ENCODE measurements at regions not wholly inside any gene's neighbourhood (a gene's known extent, or its start where the extent isn't known, plus 50 kb on each side); places are given as distances from the start of the nearest gene placed in this dataset.

DNA sequence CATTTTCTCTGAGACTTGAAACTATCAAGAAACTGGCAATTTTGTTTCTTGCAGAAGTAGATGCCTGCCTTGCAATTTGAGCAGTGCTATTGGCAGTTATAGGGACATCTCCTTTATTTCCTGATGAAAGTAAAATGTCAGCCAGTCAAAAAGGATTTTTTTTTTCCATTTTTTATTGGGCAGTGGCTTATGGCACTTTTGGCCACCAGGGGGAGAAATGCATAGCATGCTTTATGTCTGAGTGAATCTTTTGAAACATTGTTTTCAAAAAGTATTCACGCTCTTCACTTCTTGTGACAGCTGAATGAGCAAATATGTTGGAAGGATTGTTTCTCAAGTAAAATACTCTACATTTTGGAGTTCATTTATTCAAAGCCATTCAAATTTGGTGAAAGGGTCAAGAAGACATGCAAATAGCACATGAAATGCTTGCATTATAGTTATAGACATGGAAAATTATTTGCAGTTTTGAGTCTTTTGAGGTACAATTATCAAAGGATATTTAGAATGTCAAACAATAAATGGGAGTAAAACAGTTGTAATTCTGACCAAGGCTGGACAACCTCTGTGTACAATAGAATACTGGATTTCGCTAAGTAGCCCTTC lies 491.0 kb downstream of the CDH2 start:
- DNase-seq = peak; percentile 27

DNA sequence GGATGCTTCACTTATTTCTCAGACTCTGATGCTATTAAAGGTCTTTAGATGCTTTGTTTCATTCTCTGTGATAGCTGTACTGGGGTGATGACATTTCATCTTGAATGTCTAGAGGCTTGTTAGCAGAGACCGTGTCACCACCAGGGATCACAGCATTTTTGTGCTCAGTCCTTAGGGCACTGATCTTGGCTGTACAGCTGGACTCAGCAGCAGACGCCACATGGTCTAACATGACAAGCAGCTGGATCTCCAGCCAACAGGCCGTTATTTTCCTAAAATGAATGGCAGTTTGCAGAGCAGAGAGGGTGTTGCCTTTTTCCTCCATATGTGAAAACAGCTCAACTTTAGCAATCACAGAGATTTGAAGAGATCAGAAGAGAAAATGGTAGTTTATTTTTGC lies 491.8 kb downstream of the CDH2 start:
- no peak for DNase-seq

DNA sequence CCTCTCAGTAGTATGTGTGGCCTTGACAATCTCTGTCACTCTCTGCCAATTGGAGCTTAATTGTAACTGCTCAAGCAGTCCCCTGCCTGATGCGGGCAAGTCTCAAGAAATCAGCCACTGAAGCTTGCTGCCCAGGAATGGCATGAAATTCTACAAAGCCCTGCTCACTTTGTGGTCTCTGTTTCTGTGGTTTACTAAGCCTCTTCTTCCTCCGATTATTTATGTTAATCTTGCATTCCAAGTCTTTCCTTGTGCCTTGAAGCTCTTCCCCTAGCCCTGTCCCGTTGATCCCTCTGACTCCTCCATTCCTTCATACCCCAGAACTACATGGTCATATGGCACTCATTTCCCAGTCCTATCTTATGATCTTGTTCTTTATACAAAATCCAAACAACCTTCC lies 489.3 kb upstream of the CHST9 start:
- no peak for DNase-seq

DNA sequence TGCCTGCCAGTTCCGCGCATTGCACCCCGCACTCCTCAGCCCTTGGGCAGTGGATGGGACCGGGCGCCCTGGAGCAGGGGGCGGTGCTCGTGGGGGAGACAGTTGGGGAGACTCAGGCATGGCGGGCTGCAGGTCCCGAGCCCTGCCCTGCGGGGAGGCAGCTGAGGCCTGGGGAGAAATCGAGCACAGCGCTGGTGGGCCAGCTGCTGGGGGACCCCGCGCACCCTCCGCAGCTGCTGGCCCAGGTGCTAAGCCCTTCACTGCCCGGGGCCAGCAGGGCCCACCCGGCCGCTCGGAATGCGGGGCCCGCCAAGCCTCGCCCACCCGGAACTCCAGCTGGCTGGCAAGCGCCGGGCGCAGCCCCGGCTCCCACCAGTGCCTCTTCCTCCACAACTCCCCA lies 488.8 kb upstream of the CHST9 start:
- no peak for DNase-seq

DNA sequence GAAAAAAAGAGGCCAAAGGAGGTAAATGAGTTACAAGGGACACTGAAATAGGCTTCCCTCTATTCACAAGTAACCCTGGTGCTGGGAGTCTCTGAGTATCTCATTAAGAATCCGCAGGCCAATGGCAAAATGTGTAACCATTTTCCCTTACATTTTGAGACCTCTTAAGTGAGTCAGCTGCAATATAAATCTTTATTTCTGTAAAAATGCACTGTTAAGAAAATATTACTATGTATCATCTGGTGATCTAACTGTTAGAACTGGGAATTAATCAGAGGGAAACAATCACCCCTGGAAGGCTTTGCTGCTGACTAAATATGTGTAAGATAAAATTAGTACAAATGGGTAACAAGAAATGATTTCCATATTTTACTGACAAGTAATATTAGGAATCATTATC lies 483.1 kb upstream of the CHST9 start:
- DNase-seq = no peak

DNA sequence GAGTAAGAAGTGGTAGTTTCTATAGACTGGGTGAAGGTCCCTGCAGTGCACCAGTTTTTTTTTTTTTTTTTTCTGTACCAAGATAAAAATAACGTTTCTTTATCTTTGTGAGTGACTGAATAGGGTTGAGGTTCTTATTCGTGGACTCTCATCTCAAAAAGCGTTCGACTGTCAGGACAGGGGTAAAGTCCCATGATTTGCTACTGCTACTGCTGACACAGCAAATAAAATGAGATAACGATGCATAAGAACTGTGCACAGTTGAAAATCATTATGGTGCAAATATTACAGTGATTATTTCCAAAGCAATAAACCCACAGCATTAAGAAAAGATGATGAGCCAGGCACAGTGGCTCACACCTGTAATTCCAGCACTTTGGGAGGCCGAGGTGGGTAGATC lies 482.0 kb upstream of the CHST9 start:
- no peak for DNase-seq

DNA sequence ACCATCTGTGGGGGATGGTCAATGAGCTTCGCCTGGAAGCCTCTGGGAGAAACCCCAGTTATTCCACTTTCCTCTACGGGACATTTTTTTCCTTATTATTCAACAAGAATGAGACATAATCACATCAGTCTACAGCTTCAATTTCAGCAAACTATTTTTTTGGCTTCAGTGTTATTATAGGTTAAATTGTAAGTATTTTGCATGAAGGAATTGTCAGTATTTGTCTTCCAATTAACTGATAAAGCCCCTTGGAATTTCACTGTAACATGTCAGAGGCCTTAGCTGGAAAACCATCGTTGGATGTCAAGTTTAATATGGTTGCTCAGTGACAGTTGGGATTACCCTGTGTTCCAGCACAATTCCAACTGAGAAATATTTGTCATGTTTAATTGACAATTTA lies 480.9 kb upstream of the CHST9 start:
- no peak for DNase-seq

DNA sequence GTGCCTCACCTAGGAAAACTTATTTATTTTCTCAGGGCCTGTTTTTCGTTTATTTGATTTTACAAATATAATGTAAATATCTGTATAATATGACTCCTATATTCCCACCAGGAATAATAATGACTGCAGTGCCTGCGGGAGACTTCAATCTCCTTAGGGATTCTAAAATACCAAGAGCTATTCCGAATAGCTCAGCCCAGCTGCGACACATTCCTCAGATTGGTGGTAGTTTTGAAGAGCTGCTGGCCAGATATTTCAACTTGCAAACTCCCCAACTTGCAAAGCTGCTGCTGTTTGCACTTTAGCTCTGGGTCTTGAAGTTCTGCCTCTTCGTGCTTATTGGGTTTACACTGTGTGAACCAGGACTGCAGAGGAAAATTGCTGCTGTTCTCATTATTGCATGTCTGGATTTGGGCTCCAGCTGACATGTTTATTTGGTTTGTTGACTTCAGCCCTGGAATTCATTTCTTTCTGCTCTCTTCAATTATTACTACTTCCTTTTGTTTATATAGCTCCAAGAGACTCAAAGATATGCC lies 480.2 kb upstream of the CHST9 start:
- DNase-seq = no peak

DNA sequence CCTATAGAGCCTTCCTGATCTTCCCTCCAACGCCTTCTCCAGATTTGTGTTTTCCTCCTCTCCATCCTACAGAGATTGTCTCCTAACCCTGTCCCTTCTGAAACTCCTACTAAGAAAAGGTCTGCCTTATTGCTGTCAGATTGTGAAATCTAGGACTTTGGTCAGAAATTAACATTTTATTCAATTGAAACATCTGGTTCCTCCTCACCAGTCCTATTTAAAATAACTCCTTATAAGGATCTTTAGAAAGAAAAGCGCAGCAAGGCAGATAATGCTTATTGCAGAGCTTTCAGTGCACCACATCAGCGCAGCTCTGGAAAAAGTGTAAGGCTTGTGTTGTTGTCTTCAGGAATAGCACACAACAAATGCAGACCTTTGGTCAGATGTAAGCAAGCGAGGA lies 477.8 kb upstream of the CHST9 start:
- DNase-seq = no peak

DNA sequence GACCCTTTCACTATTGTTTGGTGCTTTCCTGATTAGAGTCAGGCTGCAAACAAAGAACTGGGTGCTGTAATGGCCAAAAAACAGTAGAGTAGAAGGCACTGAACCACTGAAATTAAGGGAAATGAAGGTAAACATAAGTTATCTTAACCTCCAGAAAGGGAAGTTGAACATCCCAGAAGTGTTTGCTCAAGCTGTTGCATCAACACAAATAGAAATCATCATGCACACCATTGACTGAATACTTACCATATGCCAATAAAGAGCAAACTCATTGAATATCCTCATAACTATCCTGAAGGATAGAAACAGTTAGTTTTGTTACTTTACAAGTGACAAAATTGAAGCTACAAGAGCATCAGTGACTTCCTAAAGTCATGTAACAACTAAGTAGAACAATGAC lies 477.4 kb upstream of the CHST9 start:
- no peak for DNase-seq

DNA sequence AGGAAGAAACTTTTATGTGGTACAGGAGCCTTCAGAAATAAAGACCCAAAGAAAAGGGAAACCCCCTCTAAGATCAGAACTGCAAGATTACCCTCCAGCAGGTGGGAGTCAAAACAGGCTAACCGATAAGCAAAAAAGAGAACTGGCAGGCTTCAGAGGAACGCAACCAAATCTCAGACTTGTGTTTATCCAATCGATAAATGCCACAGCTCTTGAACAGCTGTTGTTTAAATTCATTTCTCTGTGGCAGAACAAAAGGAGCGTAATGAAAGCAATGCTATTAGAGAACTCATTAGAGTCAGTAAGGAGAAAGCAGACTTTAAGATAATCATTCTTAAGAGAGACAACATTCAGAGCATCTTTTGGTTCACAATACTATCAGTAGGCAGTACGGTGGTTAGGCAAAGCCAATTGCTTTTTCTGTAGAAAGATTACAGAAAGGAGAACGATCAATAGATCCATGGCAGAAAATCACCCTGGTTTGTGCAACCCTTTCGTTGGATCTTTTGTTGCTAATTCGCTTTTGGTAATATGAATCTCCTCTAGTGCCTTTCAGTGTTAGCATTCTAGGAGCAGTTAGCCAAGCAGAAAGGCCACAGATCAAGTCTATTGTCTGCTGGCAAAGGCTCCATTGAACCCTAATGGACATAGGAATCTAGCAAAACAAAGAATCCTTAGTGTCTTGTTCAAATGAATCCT lies 476.4 kb upstream of the CHST9 start:
- no peak for DNase-seq

DNA sequence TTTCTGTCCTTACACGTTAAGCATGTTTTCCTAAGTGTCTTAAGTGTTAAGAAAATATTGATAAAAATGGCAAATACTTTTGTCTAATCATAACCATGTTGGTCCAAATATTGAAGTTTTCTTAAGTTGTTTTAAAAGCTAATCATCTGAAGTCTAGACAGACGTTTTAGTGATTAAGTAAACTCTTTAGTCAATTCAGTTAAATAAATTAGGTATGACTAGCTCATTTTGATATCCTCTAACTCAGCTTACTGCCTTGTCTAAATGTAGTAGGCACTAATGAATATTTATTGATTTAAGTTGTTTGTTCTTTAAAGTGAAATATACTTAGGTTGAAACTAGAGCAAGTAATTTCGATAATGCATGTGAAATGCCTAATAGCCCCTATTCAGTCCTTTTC lies 471.8 kb upstream of the CHST9 start:
- DNase-seq = no peak

DNA sequence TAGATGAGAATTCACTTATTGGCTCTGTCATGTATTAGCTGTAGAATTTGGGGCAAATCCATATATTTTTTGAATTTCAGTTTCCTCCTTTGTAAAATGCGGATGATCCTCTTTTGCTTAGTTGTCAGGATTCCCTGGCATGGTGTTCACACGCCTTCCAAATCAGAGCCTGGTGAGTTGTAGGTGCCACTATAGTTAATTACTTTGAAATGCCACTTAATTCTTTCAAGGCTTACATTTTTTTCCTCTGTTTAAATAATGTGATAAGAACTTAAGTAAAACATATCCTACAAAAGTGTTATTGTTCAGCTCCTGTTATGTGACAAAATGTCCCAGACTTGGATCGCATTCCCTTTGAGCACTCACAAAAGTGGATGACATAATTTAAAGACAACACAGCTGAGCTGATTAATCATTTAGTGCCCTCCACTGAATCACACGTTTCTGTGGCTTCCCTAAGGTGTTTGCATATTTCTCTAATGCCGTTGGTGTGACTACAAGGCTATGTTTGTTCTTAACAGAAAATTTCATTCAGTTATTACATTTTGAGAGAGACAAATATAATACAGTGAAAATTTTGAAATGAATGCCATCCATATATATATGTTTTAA lies 471.2 kb upstream of the CHST9 start:
- no peak for DNase-seq

DNA sequence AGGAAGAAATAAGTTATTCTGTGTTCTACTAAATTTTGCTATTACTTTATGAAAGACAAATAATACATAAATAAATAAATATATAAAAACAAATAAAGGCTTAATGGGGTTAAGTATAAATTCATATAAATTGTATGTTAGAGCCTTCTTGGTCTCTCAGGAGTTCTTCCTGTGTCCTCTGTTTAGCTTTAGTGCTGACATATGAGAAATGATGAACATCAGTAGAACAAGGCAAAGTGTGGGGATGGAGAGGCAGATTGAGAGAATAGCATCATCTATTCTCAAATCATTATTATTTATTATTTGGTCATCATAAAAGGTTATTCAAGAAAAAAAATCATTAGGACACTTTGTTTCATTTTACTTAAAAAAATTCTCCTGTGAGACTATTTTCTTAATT lies 468.1 kb upstream of the CHST9 start:
- DNase-seq = no peak

DNA sequence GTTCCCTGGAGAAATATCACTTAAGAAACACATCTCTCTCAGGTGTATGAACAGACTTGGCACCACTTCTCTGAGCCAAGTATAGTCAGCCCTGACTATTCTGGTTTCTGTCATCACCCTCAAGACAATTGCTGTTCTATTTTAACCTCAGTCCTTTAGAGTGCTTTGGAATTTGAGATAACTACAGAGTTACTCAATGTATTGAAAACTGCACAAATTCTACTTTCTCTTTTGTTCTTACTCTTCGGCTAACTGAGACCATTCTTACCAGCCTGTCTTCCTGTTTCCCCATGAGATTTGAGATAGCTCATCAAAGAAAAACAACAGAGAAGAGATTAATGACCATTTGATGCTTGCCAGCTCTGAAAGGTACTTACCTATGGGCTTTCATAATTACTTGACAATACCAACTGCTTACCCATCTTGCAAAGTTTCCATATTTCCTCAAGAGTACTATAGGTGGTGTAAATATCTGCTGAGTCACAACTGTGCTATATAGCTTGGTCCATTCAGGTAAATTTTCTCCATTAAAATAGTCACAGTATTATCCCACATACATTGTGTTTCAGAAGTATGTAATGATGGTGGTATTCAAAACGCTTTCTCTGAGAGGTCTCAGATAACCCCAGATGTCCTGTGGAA lies 467.5 kb upstream of the CHST9 start:
- DNase-seq = no peak

DNA sequence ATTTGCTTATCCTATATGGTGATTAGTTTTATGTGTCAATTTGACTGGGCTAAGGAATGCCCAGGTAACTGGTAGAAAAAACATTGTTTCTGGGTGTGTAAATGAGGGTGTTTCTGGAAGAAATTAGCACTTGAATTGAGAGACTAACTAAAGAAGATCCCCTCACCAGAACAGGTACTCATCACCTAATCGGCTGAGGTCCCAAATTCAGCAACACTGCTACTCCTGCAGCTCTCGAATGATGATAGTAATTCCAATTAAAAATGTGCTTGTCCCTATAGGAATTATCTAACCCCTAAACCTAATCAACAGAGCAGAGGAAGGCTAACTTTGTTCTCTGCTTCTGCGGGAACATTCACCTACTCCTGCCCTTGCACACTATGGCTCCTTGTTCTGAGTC lies 464.5 kb upstream of the CHST9 start:
- DNase-seq = no peak

DNA sequence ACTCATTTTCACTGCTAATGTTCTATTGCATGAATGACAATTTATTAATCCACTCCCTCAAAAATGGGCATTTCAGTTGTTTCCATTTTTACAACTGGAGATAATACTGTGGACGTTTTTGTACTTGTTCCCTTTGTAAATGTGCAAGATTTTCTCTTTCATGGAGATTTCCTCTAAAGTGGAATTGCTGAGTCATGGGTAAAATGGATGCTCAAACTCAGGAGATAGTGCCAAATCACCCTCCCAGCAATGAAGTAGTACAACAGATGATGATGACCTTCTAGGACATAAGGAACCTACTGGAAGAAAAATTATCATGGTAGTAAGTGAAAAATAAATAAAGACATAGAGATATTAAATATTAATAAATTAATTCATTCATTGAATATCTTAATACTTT lies 460.8 kb upstream of the CHST9 start:
- DNase-seq = no peak

DNA sequence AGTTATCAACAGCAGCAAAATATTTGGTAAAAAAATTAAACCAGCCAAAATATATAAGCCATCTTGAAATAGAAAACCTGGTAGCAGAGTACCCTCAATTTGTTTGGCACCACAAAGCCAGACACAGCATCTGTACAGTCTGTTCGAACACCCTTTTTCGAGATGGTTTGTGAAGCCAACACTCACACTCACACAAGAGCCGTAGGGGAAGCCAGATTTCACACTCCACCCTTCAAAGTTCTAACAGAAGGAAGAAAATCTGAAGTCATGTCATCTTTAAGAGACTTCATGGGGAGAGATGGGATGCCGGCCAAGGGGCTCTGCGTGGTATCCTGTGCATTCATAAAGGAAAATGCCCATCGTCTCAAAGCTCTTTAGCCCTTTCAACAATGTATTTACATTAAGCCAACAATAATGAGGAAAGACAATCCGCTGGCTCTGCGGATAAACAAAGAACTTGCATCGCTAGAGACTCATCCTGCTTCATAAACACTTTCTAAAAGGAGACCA lies 451.5 kb upstream of the CHST9 start:
- no peak for DNase-seq

DNA sequence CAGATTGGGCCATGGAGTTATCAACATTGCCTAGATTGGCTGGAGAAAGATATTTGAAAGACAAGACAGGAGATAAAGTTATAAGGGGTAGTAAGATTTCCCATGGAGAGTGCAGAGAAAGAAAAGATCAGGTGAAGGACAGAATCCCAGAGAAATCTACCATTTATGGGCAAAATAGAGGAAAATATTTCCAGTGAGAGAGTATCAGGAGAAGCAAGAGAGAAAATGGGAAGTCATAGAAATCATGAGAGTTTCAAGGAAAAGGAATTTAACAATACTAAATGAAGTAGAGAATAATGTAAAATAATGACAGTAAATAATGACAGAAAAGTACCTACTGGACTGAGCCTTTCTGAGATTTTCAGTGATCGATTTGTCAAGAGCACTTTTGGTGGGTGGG lies 447.6 kb upstream of the CHST9 start:
- DNase-seq = no peak

DNA sequence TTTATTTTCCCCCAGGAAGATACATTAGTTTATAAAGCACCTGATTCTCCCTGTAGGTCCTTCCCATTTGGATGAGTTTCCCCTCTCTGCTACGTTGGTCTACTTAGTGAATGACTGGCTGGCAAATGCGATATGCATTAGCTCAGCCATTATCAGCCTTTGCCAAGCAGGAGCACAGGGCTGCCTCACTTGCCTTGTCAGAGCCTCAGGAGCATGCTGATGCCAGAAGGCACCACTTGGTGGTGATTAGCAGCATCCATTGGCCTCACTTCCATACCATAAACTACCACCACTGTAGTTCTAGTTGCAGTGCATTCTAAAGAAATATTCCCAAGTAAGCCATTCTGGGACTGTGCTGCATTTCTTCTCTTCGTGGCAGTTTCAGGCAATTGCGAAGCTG lies 442.8 kb upstream of the CHST9 start:
- DNase-seq = no peak

DNA sequence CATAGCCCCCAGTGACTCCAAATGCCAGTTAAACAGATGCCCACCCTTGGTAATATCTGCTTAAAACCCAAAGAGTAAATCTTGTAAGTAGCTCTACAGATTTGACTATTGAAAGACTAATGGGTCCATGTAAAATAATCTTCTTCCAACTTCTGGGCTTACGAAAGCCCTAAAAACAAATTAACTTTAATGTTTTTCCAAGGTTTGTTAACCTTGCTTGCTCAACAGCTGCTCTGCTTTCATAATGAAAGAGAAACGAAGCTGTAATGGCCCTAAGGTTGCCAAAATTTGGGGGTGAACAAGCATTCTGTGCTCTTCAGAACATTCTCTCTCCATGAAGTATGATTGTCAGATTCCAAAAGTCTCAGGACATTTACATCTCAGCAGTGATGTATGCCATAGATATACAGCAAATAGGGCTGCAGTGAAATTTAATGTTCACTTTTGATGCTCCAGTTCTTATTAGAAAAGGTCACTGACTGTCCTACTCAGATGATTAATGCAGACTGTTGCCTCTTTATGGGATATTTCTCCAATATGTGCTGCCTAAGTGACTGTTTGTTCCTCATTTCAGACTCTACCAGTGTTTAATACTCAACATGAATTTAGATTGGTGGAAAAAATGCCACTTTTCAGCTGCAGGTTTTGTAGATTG lies 436.3 kb upstream of the CHST9 start:
- DNase-seq = no peak

DNA sequence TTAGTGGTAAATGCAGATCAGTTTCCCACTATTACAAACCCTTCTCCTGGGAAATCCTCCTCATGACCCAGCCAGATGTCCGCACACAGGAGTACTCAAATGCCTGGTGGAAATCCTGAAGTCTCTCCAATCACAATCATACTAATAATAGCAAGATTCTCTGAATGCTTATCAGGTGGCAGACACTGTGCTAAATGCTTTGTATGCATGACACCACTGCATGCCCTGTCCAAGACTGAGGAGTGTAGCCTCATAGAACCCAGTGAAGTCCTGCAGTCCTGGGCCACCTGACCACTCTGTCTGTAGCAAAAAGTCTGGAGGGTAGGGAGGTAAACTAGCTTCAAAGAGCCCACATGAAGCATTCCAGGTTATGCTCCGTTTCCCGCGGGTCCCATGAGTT lies 434.8 kb upstream of the CHST9 start:
- no peak for DNase-seq

DNA sequence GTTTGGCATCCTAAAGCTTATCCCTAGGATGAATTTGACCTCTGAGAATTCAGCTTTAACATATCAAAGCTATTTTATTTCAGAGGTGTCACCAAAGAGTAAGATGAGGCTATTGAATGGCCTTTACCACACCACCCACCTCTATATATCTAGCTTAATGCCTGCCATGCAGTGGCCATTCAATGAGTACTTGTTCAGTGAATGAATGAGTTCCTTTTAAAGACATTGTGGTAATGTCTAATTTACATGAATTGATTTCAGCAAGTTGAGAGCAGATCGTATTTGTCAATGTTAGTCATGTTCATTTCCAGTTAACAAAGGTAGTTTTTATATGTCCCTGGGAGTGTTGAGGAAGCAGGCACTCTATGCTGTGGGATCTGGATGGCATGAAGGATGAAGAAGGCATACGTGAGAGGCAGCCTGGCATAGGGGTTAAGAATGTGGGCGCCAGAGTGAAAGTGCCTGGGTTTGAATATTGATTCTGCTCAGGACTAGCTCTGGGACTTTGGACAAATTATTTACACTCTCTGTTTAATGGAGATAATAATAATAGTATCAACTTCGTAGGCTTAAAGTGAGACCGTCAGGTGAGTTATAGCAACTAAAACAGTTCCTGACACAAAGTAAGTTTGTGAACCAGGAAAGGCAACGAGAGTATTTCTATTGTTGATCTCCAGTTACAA lies 434.1 kb upstream of the CHST9 start:
- no peak for DNase-seq

All from femur (tissue), 1 donor.